ENCODE measurements at regions not wholly inside any gene's neighbourhood (a gene's known extent, or its start where the extent isn't known, plus 50 kb on each side); places are given as distances from the start of the nearest gene placed in this dataset.

GRCh38 chr2:128556633-128557032 is 238.0 kb upstream of the HS6ST1 start:
- TF ChIP-seq ZNF532 (CRISPR knock-in tag; IDR thresholded peaks at IDR 0.05; ENCODE audit: borderline replicate concordance) (no peak), SMAD3 (CRISPR knock-in tag; IDR thresholded peaks at IDR 0.05; ENCODE audit: borderline replicate concordance) (no peak)
- no peak for ATAC-seq

GRCh38 chr2:128557069-128557468 is 238.4 kb upstream of the HS6ST1 start:
- ATAC-seq (no peak), DNase-seq (ENCODE audit: low spot score) (no peak)
- Mint-ChIP-seq H3K4me1 (peaks cover 7% of the 10 kb centered on the region; the same call in 1 of the 2 replicates), H3K4me3 (no peak overlapping the region), H3K9me3 (peaks cover 5% of the 10 kb centered on the region), H3K27me3 (ENCODE audit: low read depth) (no peaks in the 10 kb centered on the region; the same call in 1 of the 2 replicates), H3K27ac (no peak overlapping the region), H3K36me3 (no peaks in the 10 kb centered on the region)
- POLR2A ChIA-PET: no interaction called here
- TF ChIP-seq FOXJ3 (CRISPR knock-in tag; IDR thresholded peaks at IDR 0.05; ENCODE audit: borderline replicate concordance): no peak
- TF ChIP-seq IRF2 (CRISPR knock-in tag; IDR thresholded peaks at IDR 0.05; ENCODE audit: borderline replicate concordance, low read depth): no peak
- TF ChIP-seq RELA (CRISPR knock-in tag; IDR thresholded peaks at IDR 0.05; ENCODE audit: borderline replicate concordance): no peak
- TF ChIP-seq NR3C1 (CRISPR knock-in tag; conservative IDR thresholded peaks at IDR 0.05; ENCODE audit: low read depth): no peak
- no peak for TF ChIP-seq MLX (CRISPR knock-in tag; IDR thresholded peaks at IDR 0.05)
- TF ChIP-seq ATF2 (CRISPR knock-in tag; IDR thresholded peaks at IDR 0.05; ENCODE audit: borderline replicate concordance, low read depth): no peak
- CTCF ChIA-PET: interaction anchor here (0.9 kb wide), 1 partner anchor 13 kb away, joined by 3 read pairs; no protein-coding TSS in a partner anchor

More at GRCh38 chr2:128556633-128557032, 238.0 kb upstream of the HS6ST1 start:
- Mint-ChIP-seq H3K9me3 (peaks cover 5% of the 10 kb centered on the region), H3K27ac (no peak overlapping the region), H3K27me3 (ENCODE audit: low read depth) (no peaks in the 10 kb centered on the region; the same call in 1 of the 2 replicates), H3K4me3 (no peak overlapping the region), H3K36me3 (no peaks in the 10 kb centered on the region), H3K4me1 (peaks cover 7% of the 10 kb centered on the region; the same call in 1 of the 2 replicates)
- ChIA-PET POLR2A (no interaction called here), CTCF (interaction anchor here (0.9 kb wide), 1 partner anchor 13 kb away, joined by 3 read pairs; no protein-coding TSS in a partner anchor)
- DNase-seq (ENCODE audit: low spot score): no peak

GRCh38 chr2:128557831-128558241 is 239.2 kb upstream of the HS6ST1 start:
- H3K4me3 Mint-ChIP-seq: no peak overlapping the region
- no peaks in the 10 kb centered on the region; the same call in 1 of the 2 replicates for H3K27me3 Mint-ChIP-seq (ENCODE audit: low read depth)
- H3K9me3 Mint-ChIP-seq: peaks cover 5% of the 10 kb centered on the region
- CTCF ChIA-PET: interaction anchor here (0.6 kb wide), 1 partner anchor 29 kb away, joined by 3 read pairs; no protein-coding TSS in a partner anchor
- POLR2A ChIA-PET: no interaction called here
- no peaks in the 10 kb centered on the region for H3K36me3 Mint-ChIP-seq
- H3K27ac Mint-ChIP-seq: no peak overlapping the region
- no peak for ATAC-seq
- no peak for DNase-seq (ENCODE audit: low spot score)
- H3K4me1 Mint-ChIP-seq: peaks cover 5% of the 10 kb centered on the region; the same call in 1 of the 2 replicates
- TF ChIP-seq ZNF232 (CRISPR knock-in tag; IDR thresholded peaks at IDR 0.05) (no peak), AFF4 (CRISPR knock-in tag; IDR thresholded peaks at IDR 0.05; ENCODE audit: borderline replicate concordance) (no peak), ATF2 (CRISPR knock-in tag; IDR thresholded peaks at IDR 0.05; ENCODE audit: borderline replicate concordance, low read depth) (no peak), JAZF1 (CRISPR knock-in tag; IDR thresholded peaks at IDR 0.05) (no peak), ZNF263 (CRISPR knock-in tag; IDR thresholded peaks at IDR 0.05; ENCODE audit: low read depth) (no peak), ESRRA (CRISPR knock-in tag; IDR thresholded peaks at IDR 0.05; ENCODE audit: borderline replicate concordance) (no peak), NFATC4 (CRISPR knock-in tag; IDR thresholded peaks at IDR 0.05) (no peak), CBFB (CRISPR knock-in tag; IDR thresholded peaks at IDR 0.05; ENCODE audit: low read depth) (no peak), E2F5 (CRISPR knock-in tag; IDR thresholded peaks at IDR 0.05) (no peak)
